Lower leg skin (tissue), 3 donors: ENCODE measurements at regions not wholly inside any gene's neighbourhood (a gene's known extent, or its start where the extent isn't known, plus 50 kb on each side); places are given as distances from the start of the nearest gene placed in this dataset.

ENCODE experiments used
- POLR2A ChIP-seq, 2 donors: fragments of 450-650 bp; IDR thresholded peaks; one replicate each; pipeline ENCODE4 v1.6.1; 2016 to 2017; ENCODE audit warnings: antibody characterized with exemption in 2 of 2, mild to moderate bottlenecking in 1 of 2, moderate library complexity in 1 of 2
- TF ChIP-seq, protein P1 (sequence below), 3 donors: fragments of 450-650 bp; IDR thresholded peaks; one replicate each; pipeline ENCODE4 v1.5.1; 2016; ENCODE audit warnings: antibody characterized with exemption in 3 of 3, mild to moderate bottlenecking in 3 of 3, moderate library complexity in 2 of 3

DNA sequence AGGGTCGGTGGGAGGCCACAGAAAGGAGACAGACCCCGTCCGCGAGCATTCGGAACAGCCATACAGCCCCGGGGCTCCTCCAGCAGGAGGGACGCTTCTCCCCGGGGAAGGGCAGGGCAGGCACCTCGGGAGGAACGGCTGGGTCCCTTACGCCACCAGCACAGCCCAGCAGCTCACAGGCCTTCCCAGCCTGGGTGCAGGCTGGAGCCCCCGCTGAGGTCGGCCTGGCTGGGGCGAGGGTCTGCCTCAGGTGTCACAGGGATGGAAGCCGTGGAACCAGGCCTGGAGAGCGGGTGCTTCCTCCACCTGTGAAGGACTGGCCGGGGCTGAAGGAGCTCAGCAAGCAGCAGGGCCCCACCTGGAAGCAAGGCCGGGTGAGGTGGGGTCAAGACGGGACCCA lies 732.3 kb downstream of the BRD1 start:
- TF ChIP-seq, protein P1, sequence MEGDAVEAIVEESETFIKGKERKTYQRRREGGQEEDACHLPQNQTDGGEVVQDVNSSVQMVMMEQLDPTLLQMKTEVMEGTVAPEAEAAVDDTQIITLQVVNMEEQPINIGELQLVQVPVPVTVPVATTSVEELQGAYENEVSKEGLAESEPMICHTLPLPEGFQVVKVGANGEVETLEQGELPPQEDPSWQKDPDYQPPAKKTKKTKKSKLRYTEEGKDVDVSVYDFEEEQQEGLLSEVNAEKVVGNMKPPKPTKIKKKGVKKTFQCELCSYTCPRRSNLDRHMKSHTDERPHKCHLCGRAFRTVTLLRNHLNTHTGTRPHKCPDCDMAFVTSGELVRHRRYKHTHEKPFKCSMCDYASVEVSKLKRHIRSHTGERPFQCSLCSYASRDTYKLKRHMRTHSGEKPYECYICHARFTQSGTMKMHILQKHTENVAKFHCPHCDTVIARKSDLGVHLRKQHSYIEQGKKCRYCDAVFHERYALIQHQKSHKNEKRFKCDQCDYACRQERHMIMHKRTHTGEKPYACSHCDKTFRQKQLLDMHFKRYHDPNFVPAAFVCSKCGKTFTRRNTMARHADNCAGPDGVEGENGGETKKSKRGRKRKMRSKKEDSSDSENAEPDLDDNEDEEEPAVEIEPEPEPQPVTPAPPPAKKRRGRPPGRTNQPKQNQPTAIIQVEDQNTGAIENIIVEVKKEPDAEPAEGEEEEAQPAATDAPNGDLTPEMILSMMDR (IDR thresholded peaks at IDR 0.05) = no peak
- no peak for TF ChIP-seq POLR2A (IDR thresholded peaks at IDR 0.05)
